OCI-LY3 (cell line): ENCODE measurements at regions not wholly inside any gene's neighbourhood (a gene's known extent, or its start where the extent isn't known, plus 50 kb on each side); places are given as distances from the start of the nearest gene placed in this dataset.

Experiments used
- H2AFZ ChIP-seq: fragments of 200-600, 300-600 bp; shearing (Covaris generic); 2 replicates; pipeline ENCODE4 v1.6.0; 2014; ENCODE audit warnings: antibody characterized with exemption, low read depth, low read length
- H3K27ac ChIP-seq: fragments of 200-600, 300-600 bp; sonication (generic); 2 replicates; pipeline ENCODE4 v1.5.1; 2014; ENCODE audit warnings: mild to moderate bottlenecking, low read length, moderate library complexity, mixed read lengths
- H3K27me3 ChIP-seq: fragments of 200-600, 300-600 bp; sonication (generic); 2 replicates; pipeline ENCODE4 v1.6.1; 2014; ENCODE audit warnings: low read depth, low read length, mixed read lengths
- H3K36me3 ChIP-seq: fragments of 200-600, 300-600 bp; sonication (generic); replicated peaks from 2 replicates; pipeline ENCODE3; 2014; ENCODE audit warnings: low read depth, low read length, mixed read lengths
- H3K4me1 ChIP-seq: fragments of 300-600, 200-600 bp; sonication (generic); 2 replicates; pipeline ENCODE4 v1.6.1; 2014; ENCODE audit warnings: low read length, mixed read lengths
- H3K4me2 ChIP-seq: fragments of 200-600, 300-600 bp; sonication (generic); 2 replicates; pipeline ENCODE4 v1.6.1; 2014; ENCODE audit warnings: low read length, mixed read lengths
- H3K4me3 ChIP-seq: fragments of 300-600, 200-600 bp; sonication (generic); 2 replicates; pipeline ENCODE4 v1.5.1; 2014; ENCODE audit warnings: antibody characterized with exemption, mild to moderate bottlenecking, low read length, moderate library complexity
- H3K79me2 ChIP-seq: fragments of 300-600, 200-600 bp; shearing (Covaris generic); 2 replicates; pipeline ENCODE4 v1.6.1; 2014; ENCODE audit warnings: mild to moderate bottlenecking, low read length, mixed read lengths
- H3K9ac ChIP-seq: fragments of 300-600, 200-600 bp; shearing (Covaris generic); 2 replicates; pipeline ENCODE4 v1.6.0; 2014; ENCODE audit warnings: mild to moderate bottlenecking, low read length, moderate library complexity
- H3K9me3 ChIP-seq: fragments of 200-600, 300-600 bp; shearing (Covaris generic); 2 replicates; pipeline ENCODE4 v1.6.1; 2014; ENCODE audit warnings: low read length, mixed read lengths; ENCODE audit not compliant: insufficient read depth
- H4K20me1 ChIP-seq: fragments of 200-600, 300-600 bp; sonication (generic); 2 replicates; pipeline ENCODE4 v1.6.1; 2016; ENCODE audit warnings: low read length, mixed read lengths; ENCODE audit not compliant: insufficient read depth
- EZH2phosphoT487 ChIP-seq: fragments of 200-600 bp; shearing (Covaris generic); IDR thresholded peaks from 2 replicates; pipeline ENCODE4 v1.6.1; 2018; ENCODE audit warnings: antibody characterized with exemption, mixed run types, low read depth
- TF ChIP-seq, protein P1 (sequence below): fragments of 200-600, 300-600 bp; sonication (generic); IDR thresholded peaks from 2 replicates; pipeline ENCODE4 v1.5.1; 2014; ENCODE audit warnings: antibody characterized with exemption, low read length, low read depth

DNA sequence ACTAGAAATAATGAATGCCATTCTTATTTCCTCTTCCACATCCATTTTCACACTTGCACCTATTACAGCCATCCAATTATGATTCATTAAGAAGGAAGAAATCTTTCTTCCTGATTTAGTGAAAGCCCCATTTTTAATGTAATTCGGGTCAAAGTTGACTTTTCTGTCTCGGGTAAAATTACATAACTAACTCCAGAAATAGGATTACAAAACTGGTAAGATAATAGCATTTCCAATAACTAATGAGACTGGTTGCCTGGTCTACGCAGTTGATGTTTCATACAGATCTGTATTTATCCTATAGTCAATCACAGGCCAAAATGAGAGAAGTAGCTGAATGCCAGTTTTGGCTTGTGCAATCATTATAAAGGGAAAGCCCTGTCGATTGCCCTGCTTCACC is 651.5 kb upstream of the NRP1 start:
- TF ChIP-seq, protein P1, sequence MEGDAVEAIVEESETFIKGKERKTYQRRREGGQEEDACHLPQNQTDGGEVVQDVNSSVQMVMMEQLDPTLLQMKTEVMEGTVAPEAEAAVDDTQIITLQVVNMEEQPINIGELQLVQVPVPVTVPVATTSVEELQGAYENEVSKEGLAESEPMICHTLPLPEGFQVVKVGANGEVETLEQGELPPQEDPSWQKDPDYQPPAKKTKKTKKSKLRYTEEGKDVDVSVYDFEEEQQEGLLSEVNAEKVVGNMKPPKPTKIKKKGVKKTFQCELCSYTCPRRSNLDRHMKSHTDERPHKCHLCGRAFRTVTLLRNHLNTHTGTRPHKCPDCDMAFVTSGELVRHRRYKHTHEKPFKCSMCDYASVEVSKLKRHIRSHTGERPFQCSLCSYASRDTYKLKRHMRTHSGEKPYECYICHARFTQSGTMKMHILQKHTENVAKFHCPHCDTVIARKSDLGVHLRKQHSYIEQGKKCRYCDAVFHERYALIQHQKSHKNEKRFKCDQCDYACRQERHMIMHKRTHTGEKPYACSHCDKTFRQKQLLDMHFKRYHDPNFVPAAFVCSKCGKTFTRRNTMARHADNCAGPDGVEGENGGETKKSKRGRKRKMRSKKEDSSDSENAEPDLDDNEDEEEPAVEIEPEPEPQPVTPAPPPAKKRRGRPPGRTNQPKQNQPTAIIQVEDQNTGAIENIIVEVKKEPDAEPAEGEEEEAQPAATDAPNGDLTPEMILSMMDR, result no peak
- no peak for TF ChIP-seq EZH2phosphoT487
- Histone ChIP-seq H4K20me1 (no peaks in the 10 kb centered on the region), H3K4me3 (no peak overlapping the region), H3K79me2 (no peaks in the 10 kb centered on the region), H3K9me3 (no peaks in the 10 kb centered on the region), H3K4me2 (no peak overlapping the region), H2AFZ (no peak overlapping the region), H3K9ac (no peak overlapping the region), H3K4me1 (no peaks in the 10 kb centered on the region), H3K27ac (no peak overlapping the region), H3K36me3 (no peaks in the 10 kb centered on the region), H3K27me3 (no peaks in the 10 kb centered on the region)

DNA sequence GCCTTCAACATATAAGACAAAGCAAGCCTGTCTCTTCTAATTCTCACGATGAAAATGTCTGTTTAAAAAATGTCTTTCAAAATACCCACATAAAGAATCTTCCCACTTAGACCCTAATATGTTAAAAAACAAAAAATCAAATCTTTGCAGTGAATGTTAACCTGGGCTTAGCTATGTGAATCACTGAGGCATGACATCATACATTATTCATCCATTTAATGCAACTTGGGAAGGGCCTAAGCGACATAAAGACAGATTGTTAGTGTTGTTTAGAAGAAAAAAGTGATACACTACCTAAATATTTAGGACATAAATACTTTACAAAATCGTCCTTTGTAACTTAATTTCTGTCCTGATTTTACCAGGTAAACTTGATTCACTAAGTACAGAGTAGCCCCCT is 648.5 kb upstream of the NRP1 start:
- no peak for TF ChIP-seq EZH2phosphoT487
- TF ChIP-seq, protein P1, result no peak
- Histone ChIP-seq H3K27ac (no peak overlapping the region), H4K20me1 (no peaks in the 10 kb centered on the region), H3K27me3 (no peaks in the 10 kb centered on the region), H3K4me1 (no peaks in the 10 kb centered on the region), H3K9me3 (no peaks in the 10 kb centered on the region), H3K4me3 (no peak overlapping the region), H3K79me2 (no peaks in the 10 kb centered on the region), H2AFZ (no peak overlapping the region), H3K9ac (no peak overlapping the region), H3K36me3 (no peaks in the 10 kb centered on the region), H3K4me2 (no peak overlapping the region)

DNA sequence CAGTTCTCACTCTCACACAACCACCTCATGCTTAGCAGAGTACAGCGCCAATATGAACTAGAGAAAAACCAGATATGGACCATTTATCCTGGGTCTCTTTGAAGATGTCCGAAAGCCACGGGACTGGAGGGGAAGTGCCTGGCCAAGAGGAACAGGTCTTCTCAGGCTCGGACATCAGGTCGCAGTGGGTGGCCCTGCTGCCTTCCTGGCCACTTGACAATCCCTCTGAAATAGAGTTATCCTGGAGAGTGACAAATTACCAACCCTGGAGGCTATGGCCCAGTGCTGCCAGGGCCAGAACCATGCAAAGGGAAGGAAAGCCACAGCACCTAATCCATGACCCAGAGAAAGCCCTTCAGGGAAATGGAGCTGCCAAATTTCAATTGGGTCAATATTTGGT is 646.8 kb upstream of the NRP1 start:
- Histone ChIP-seq H3K79me2 (no peaks in the 10 kb centered on the region), H4K20me1 (no peaks in the 10 kb centered on the region), H3K4me2 (no peak overlapping the region), H3K27ac (no peak overlapping the region), H3K27me3 (no peaks in the 10 kb centered on the region), H3K4me1 (no peaks in the 10 kb centered on the region), H2AFZ (no peak overlapping the region), H3K4me3 (no peak overlapping the region), H3K9ac (no peak overlapping the region), H3K9me3 (no peaks in the 10 kb centered on the region), H3K36me3 (no peaks in the 10 kb centered on the region)
- TF ChIP-seq, protein P1, result no peak
- TF ChIP-seq EZH2phosphoT487, result no peak

DNA sequence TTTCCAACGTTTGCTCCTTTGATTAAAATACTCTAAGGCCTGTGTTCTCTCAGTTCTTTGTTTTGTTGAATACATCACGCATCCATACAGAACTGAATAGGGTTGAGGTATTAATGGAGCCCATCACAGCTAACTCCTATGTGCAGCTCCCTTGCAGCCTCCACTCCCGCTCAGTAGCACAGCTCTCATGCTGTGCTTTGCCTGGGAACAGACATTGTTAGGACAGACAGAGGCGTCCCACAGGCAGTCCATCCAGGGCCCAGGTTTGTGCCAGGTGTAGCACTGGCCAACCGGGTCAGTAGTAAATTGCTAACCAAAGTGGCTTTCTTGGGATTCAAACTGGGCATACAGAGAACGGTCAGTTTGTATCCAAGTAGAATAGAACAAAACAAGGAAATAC is 644.7 kb upstream of the NRP1 start:
- no peaks in the 10 kb centered on the region for H3K9me3 ChIP-seq
- H2AFZ ChIP-seq, result no peak overlapping the region
- no peak overlapping the region for H3K4me3 ChIP-seq
- H3K27ac ChIP-seq, result no peak overlapping the region
- no peak overlapping the region for H3K4me2 ChIP-seq
- H4K20me1 ChIP-seq, result no peaks in the 10 kb centered on the region
- H3K4me1 ChIP-seq, result no peaks in the 10 kb centered on the region
- H3K9ac ChIP-seq, result no peak overlapping the region
- TF ChIP-seq, protein P1, result no peak
- no peak for TF ChIP-seq EZH2phosphoT487
- H3K79me2 ChIP-seq, result no peaks in the 10 kb centered on the region
- H3K36me3 ChIP-seq, result no peaks in the 10 kb centered on the region
- H3K27me3 ChIP-seq, result no peaks in the 10 kb centered on the region
